K562 (cell line): ENCODE measurements at regions not wholly inside any gene's neighbourhood (a gene's known extent, or its start where the extent isn't known, plus 50 kb on each side); places are given as distances from the start of the nearest gene placed in this dataset.

Source experiments
- ATAC-seq: fragments of 200-7000 bp; cut with Tn5 transposase; 3 replicates; pipeline ENCODE4 v1.9.1; 2020; ENCODE audit warnings: moderate library complexity
- BruUV-seq: library from RNA; stranded (reverse); fragments of 400-500 nt; replicated peaks from 2 replicates; lab custom pipeline; 2021; lab: Mats Ljungman, UMichigan
- CTCF ChIA-PET: fragments of 300-600 bp; formaldehyde crosslinking; extraction: SDS; loops from one replicate; lab custom pipeline; 2021; ENCODE audit warnings: low intra/inter-chr PET ratio; lab: Yijun Ruan, JAX
- POLR2A ChIA-PET: fragments of 300-600, 350-650 bp; sonication (Branson Sonifier 250); formaldehyde crosslinking; extraction: SDS; loops from one replicate; lab custom pipeline; 2021; ENCODE audit warnings: antibody characterized with exemption, inconsistent platforms; lab: Yijun Ruan, JAX
- DNase-seq, 4 experiments: peaks; one replicate each; pipeline versions ENCODE4 v3.0.0 to v3.0.0-alpha.2; 2011 to 2018; ENCODE audit warnings: low spot score in 3 of 4, mixed read lengths in 3 of 4; ENCODE audit errors: extremely low read depth in 1 of 4
- FAIRE-seq: peaks from 2 replicates; lab custom pipeline; 2011; peaks lifted over from hg19 to GRCh38; lab: Jason Lieb, UNC
- H2AFZ ChIP-seq: 2 replicates; pipeline ENCODE4 v1.6.0; 2011; ENCODE audit warnings: low read depth, low read length, control low read depth, inconsistent platforms
- H3K27ac ChIP-seq: fragments of 200-600 bp; 3 replicates; pipeline ENCODE4 v1.8.0; 2011; ENCODE audit warnings: low read depth, mild to moderate bottlenecking, control low read depth, inconsistent platforms, low read length, moderate library complexity, mixed read lengths; ENCODE audit errors: extremely low read depth
- H3K27me3 ChIP-seq, 2 experiments: fragments of 300-600 bp in 1 of 2; 2 replicates in 1 of 2; 3 replicates in 1 of 2; pipeline versions ENCODE4 v1.6.0 to v1.8.0; 2011; ENCODE audit warnings: inconsistent platforms in 2 of 2, low read length in 2 of 2, mild to moderate bottlenecking in 1 of 2, mixed read lengths in 1 of 2, moderate library complexity in 1 of 2; ENCODE audit not compliant: control insufficient read depth in 2 of 2, insufficient read depth in 2 of 2
- H3K36me3 ChIP-seq: fragments of 300-600 bp; 3 replicates; pipeline ENCODE4 v1.8.0; 2011; ENCODE audit warnings: mild to moderate bottlenecking, low read length, inconsistent platforms; ENCODE audit not compliant: control insufficient read depth, insufficient read depth
- H3K4me1 ChIP-seq, 2 experiments: fragments of 200-600 bp in 1 of 2; replicated peaks in 1 of 2; 2 replicates in 1 of 2; 3 replicates in 1 of 2; pipeline versions ENCODE4 v1.5.1 to v1.8.0; 2011; ENCODE audit warnings: inconsistent platforms in 2 of 2, low read length in 2 of 2, mild to moderate bottlenecking in 1 of 2, mixed read lengths in 1 of 2, moderate library complexity in 1 of 2; ENCODE audit not compliant: control insufficient read depth in 2 of 2, insufficient read depth in 2 of 2
- H3K4me2 ChIP-seq: 2 replicates; pipeline ENCODE4 v1.6.1; 2011; ENCODE audit warnings: low read length, control low read depth, inconsistent platforms, mixed read lengths; ENCODE audit not compliant: insufficient read depth
- H3K4me3 ChIP-seq: fragments of 200-600 bp; sonication (generic), shearing (Covaris generic); 2 replicates; pipeline ENCODE4 v1.5.1; 2016; ENCODE audit warnings: control low read depth, inconsistent platforms
- H3K79me2 ChIP-seq: fragments of 200-600 bp; 3 replicates; pipeline ENCODE4 v1.8.0; 2011; ENCODE audit warnings: low read length, inconsistent platforms; ENCODE audit not compliant: control insufficient read depth, insufficient read depth
- H3K9ac ChIP-seq, 2 experiments: 2 replicates each; pipeline versions ENCODE4 v1.6.0 to v1.6.1; 2011; ENCODE audit warnings: low read depth in 2 of 2, low read length in 2 of 2, control low read depth in 1 of 2, inconsistent platforms in 1 of 2, mild to moderate bottlenecking in 1 of 2, mixed read lengths in 1 of 2; ENCODE audit not compliant: insufficient read depth in 1 of 2
- H3K9me1 ChIP-seq: one replicate; pipeline ENCODE4 v1.6.0; 2011; ENCODE audit warnings: inconsistent platforms, mild to moderate bottlenecking, low read length, moderate library complexity; ENCODE audit not compliant: control insufficient read depth, insufficient read depth
- H3K9me3 ChIP-seq: replicated peaks from 2 replicates; pipeline ENCODE4 v1.5.1; 2011; ENCODE audit warnings: low read depth, low read length, inconsistent platforms; ENCODE audit not compliant: control insufficient read depth, insufficient read depth
- H4K20me1 ChIP-seq: replicated peaks from 2 replicates; pipeline ENCODE4 v1.6.1; 2011; ENCODE audit warnings: low read length, inconsistent platforms, mixed read lengths; ENCODE audit not compliant: control insufficient read depth, insufficient read depth
- ARID4B ChIP-seq: sonication (generic); formaldehyde crosslinking; IDR thresholded peaks from 2 replicates; pipeline ENCODE4 v1.8.0; 2022; ENCODE audit warnings: mild to moderate bottlenecking, missing genetic modification reagents
- ATF7 ChIP-seq: fragments of 450-650 bp; IDR thresholded peaks from 2 replicates; pipeline ENCODE4 v1.7.1; 2014; ENCODE audit warnings: mild to moderate bottlenecking, moderate library complexity
- C11orf30 ChIP-seq: fragments of 450-650 bp; IDR thresholded peaks from 2 replicates; pipeline ENCODE4 v1.6.1; 2016; ENCODE audit warnings: low read depth, mild to moderate bottlenecking
- ESRRA ChIP-seq: fragments of 450-650 bp; IDR thresholded peaks from 2 replicates; pipeline ENCODE4 v1.6.1; 2014; ENCODE audit warnings: low read depth, mild to moderate bottlenecking, moderate library complexity, borderline replicate concordance
- HDAC1 ChIP-seq, 2 experiments: fragments of 450-650 bp; IDR thresholded peaks; 2 replicates each; pipeline ENCODE4 v1.6.1; 2016 to 2017; ENCODE audit warnings: inconsistent platforms in 1 of 2, mild to moderate bottlenecking in 1 of 2, moderate library complexity in 1 of 2
- HES1 ChIP-seq: fragments of 450-650 bp; IDR thresholded peaks from 2 replicates; pipeline ENCODE4 v1.6.1; 2016; ENCODE audit warnings: low read depth, mild to moderate bottlenecking, moderate library complexity
- MEIS2 ChIP-seq: fragments of 450-650 bp; IDR thresholded peaks from 2 replicates; pipeline ENCODE4 v1.6.1; 2014; ENCODE audit warnings: mild to moderate bottlenecking; ENCODE audit not compliant: partially characterized antibody
- NCOR1 ChIP-seq: fragments of 450-650 bp; IDR thresholded peaks from 2 replicates; pipeline ENCODE4 v1.6.1; 2016; ENCODE audit warnings: mild to moderate bottlenecking, moderate library complexity
- NFE2 ChIP-seq: IDR thresholded peaks from 2 replicates; pipeline ENCODE4 v1.6.1; 2014; ENCODE audit warnings: antibody characterized with exemption, low read depth
- NR2C2 ChIP-seq, 2 experiments: fragments of 200-800 bp in 1 of 2; sonication (Bioruptor generic) in 1 of 2; sonication (generic) in 1 of 2; formaldehyde crosslinking in 1 of 2; IDR thresholded peaks; 2 replicates each; pipeline versions ENCODE4 v1.6.1 to v1.8.0; 2016 to 2022; ENCODE audit warnings: mild to moderate bottlenecking in 1 of 2, missing compliant biosample characterization in 1 of 2, missing genetic modification characterization in 1 of 2, missing genetic modification reagents in 1 of 2
- SMARCE1 ChIP-seq: fragments of 450-650 bp; IDR thresholded peaks from 2 replicates; pipeline ENCODE4 v1.7.1; 2016; ENCODE audit warnings: mild to moderate bottlenecking
- STAT5A ChIP-seq: IDR thresholded peaks from 2 replicates; pipeline ENCODE4 v1.6.1; 2012; ENCODE audit warnings: low read length, inconsistent platforms, borderline replicate concordance
- XRCC4 ChIP-seq: IDR thresholded peaks from one replicate; pipeline ENCODE4 v1.6.1; 2011; ENCODE audit not compliant: insufficient read depth, insufficient read length; ENCODE audit errors: extremely low read depth
- ZNF217 ChIP-seq: sonication (generic); formaldehyde crosslinking; IDR thresholded peaks from 2 replicates; pipeline ENCODE4 v1.8.0; 2022; ENCODE audit warnings: mild to moderate bottlenecking, missing genetic modification reagents
- ZNF639 ChIP-seq, 2 experiments: fragments of 200-800 bp in 1 of 2; sonication (Bioruptor generic) in 1 of 2; sonication (generic) in 1 of 2; formaldehyde crosslinking in 1 of 2; IDR thresholded peaks in 1 of 2; conservative IDR thresholded peaks in 1 of 2; 2 replicates each; pipeline versions ENCODE4 v1.5.0 to v1.6.1; 2016 to 2020; ENCODE audit warnings: missing compliant biosample characterization in 1 of 2, missing genetic modification characterization in 1 of 2, missing genetic modification reagents in 1 of 2
- WGBS: fragments of 100-300 bp; shearing (Covaris generic); methylation state at CpG from one replicate; pipeline ENCODE4 v1.1.6; 2016; ENCODE audit warnings: low coverage, mixed read lengths; ENCODE audit not compliant: insufficient coverage; ENCODE audit errors: missing lambda C conversion rate; 5-methylcytosine and 5-hydroxymethylcytosine counted together
- in situ Hi-C: fragments of 300-500 bp; cut with MboI; formaldehyde crosslinking; loops from 4 replicates; pipeline ENCODE4 v1.15.0; 2018; ENCODE audit warnings: inconsistent platforms, mixed read lengths
- intact Hi-C: fragments of 100-400 bp; cut with micrococcal nuclease; formaldehyde crosslinking; loops from 2 replicates; pipeline ENCODE4 v1.14.2; 2022

GRCh38 chr2:58959996-58960395 lies 718.9 kb upstream of the FANCL start:
- DNase-seq (peak in 1 of 4 experiments; percentile 30), ATAC-seq (peak; percentile 60; the same call in 2 of the 3 replicates), FAIRE-seq (no peak)
- ChIA-PET POLR2A (interaction anchor here (0.6 kb wide), 1 partner anchor 70 kb away, joined by 3 read pairs; no protein-coding TSS in a partner anchor), CTCF (no interaction called here)
- in situ Hi-C loops = no loop called here
- Histone ChIP-seq H3K9me3 (no peaks in the 10 kb centered on the region), H3K27me3 (peaks cover 2 to 5% of the 10 kb centered on the region in 2 experiments; a peak in 2 of 5 replicates), H3K9ac (no peak overlapping the region), H3K4me2 (no peak overlapping the region), H3K4me3 (no peak overlapping the region), H3K9me1 (no peaks in the 10 kb centered on the region), H3K4me1 (no peaks in the 10 kb centered on the region; a peak in 1 of 5 replicates), H3K79me2 (no peaks in the 10 kb centered on the region), H4K20me1 (no peaks in the 10 kb centered on the region), H3K27ac (no peak overlapping the region), H2AFZ (no peak overlapping the region), H3K36me3 (no peaks in the 10 kb centered on the region)
- BruUV-seq = no TSS peak
- intact Hi-C loops = no loop called here
- WGBS = 2% methylated on average over 8 of the region's 8 CpGs
- no peak for TF ChIP-seq ARID4B
- peak; percentile 48 for TF ChIP-seq MEIS2
- TF ChIP-seq NFE2 = peak; percentile 79
- no peak for TF ChIP-seq NR2C2 (CRISPR knock-in tag; IDR thresholded peaks at IDR 0.05)
- TF ChIP-seq NR2C2 (tag; IDR thresholded peaks at IDR 0.05) = peak; percentile 39; the same call in 1 of the 2 replicates
- peak; percentile 79 for TF ChIP-seq HES1
- peak; percentile 26; the same call in 1 of the 2 replicates for TF ChIP-seq ATF7
- TF ChIP-seq ESRRA = peak; percentile 95
- TF ChIP-seq C11orf30 = peak; percentile 39; the same call in 1 of the 2 replicates
- no peak for TF ChIP-seq ZNF639 (CRISPR knock-in tag; conservative IDR thresholded peaks at IDR 0.05 in 1 of 2, IDR thresholded peaks at IDR 0.05 in 1 of 2)
- no peak for TF ChIP-seq HDAC1 (IDR thresholded peaks at IDR 0.05)
- TF ChIP-seq SMARCE1 = peak; percentile 22; the same call in 1 of the 2 replicates
- TF ChIP-seq STAT5A = no peak
- TF ChIP-seq NCOR1 = no peak
- no peak for TF ChIP-seq ZNF217 (CRISPR knock-in tag)
- no peak for TF ChIP-seq XRCC4
